ENCODE measurements at regions not wholly inside any gene's neighbourhood (a gene's known extent, or its start where the extent isn't known, plus 50 kb on each side); places are given as distances from the start of the nearest gene placed in this dataset.

DNA sequence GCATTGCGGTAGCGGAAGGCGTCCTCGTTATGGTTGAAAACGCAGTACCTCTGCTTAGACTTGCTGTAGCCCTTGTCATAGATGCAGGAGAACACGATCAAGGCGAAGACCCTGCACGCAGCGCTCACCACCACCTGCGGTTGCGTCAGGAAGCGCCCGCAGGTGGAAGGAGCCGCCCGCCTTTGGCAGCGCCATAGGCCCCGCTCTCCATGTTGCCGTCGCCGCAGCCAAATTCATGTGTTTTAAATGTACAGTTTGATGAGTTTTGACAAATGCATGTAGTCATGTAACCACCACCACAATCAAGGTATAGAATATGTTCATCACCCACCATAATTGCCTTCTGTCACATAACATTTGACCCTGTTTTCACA lies 84.9 kb upstream of the CEP78 start:
- TF ChIP-seq, protein P1, sequence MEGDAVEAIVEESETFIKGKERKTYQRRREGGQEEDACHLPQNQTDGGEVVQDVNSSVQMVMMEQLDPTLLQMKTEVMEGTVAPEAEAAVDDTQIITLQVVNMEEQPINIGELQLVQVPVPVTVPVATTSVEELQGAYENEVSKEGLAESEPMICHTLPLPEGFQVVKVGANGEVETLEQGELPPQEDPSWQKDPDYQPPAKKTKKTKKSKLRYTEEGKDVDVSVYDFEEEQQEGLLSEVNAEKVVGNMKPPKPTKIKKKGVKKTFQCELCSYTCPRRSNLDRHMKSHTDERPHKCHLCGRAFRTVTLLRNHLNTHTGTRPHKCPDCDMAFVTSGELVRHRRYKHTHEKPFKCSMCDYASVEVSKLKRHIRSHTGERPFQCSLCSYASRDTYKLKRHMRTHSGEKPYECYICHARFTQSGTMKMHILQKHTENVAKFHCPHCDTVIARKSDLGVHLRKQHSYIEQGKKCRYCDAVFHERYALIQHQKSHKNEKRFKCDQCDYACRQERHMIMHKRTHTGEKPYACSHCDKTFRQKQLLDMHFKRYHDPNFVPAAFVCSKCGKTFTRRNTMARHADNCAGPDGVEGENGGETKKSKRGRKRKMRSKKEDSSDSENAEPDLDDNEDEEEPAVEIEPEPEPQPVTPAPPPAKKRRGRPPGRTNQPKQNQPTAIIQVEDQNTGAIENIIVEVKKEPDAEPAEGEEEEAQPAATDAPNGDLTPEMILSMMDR (IDR thresholded peaks at IDR 0.05) = no peak
- TF ChIP-seq POLR2A (IDR thresholded peaks at IDR 0.05) (no peak), EP300 (IDR thresholded peaks at IDR 0.05) (no peak), POLR2AphosphoS5 (IDR thresholded peaks at IDR 0.05) (no peak)

Measured in sigmoid colon (tissue), 4 donors.